PFSK-1 (cell line): ENCODE measurements at regions not wholly inside any gene's neighbourhood (a gene's known extent, or its start where the extent isn't known, plus 50 kb on each side); places are given as distances from the start of the nearest gene placed in this dataset.

Experiments used
- FOXP2 ChIP-seq: optimal IDR thresholded peaks from 2 replicates; pipeline ENCODE3; 2011; ENCODE audit warnings: borderline replicate concordance, control low read depth, inconsistent platforms; ENCODE audit not compliant: insufficient read depth; ENCODE audit errors: extremely low read length, extremely low read depth
- POLR2AphosphoS5 ChIP-seq: IDR thresholded peaks from 2 replicates; pipeline ENCODE4 v1.6.1; 2012; ENCODE audit warnings: low read depth, mild to moderate bottlenecking, control low read depth, low read length, moderate library complexity
- SIN3A ChIP-seq: IDR thresholded peaks from 2 replicates; pipeline ENCODE4 v1.6.1; 2012; ENCODE audit warnings: mild to moderate bottlenecking, low read length, moderate library complexity, borderline replicate concordance; ENCODE audit not compliant: insufficient read depth
- TAF1 ChIP-seq: IDR thresholded peaks from 2 replicates; pipeline ENCODE4 v1.6.1; 2012; ENCODE audit warnings: low read length, control low read depth, borderline replicate concordance; ENCODE audit not compliant: insufficient read depth
- TF ChIP-seq, protein P1 (sequence below), 2 experiments: IDR thresholded peaks; 2 replicates each; pipeline versions ENCODE4 v1.6.1 to v1.8.0; 2011 to 2012; ENCODE audit warnings: low read depth in 2 of 2, low read length in 2 of 2, control low read depth in 1 of 2, inconsistent platforms in 1 of 2, mild to moderate bottlenecking in 1 of 2, moderate library complexity in 1 of 2; ENCODE audit not compliant: insufficient read depth in 1 of 2

GRCh38 chr22:49689255-49689770, 138.4 kb downstream of the BRD1 start:
- no peak for TF ChIP-seq TAF1
- TF ChIP-seq POLR2AphosphoS5 = no peak
- no peak for TF ChIP-seq SIN3A
- TF ChIP-seq, protein P1, sequence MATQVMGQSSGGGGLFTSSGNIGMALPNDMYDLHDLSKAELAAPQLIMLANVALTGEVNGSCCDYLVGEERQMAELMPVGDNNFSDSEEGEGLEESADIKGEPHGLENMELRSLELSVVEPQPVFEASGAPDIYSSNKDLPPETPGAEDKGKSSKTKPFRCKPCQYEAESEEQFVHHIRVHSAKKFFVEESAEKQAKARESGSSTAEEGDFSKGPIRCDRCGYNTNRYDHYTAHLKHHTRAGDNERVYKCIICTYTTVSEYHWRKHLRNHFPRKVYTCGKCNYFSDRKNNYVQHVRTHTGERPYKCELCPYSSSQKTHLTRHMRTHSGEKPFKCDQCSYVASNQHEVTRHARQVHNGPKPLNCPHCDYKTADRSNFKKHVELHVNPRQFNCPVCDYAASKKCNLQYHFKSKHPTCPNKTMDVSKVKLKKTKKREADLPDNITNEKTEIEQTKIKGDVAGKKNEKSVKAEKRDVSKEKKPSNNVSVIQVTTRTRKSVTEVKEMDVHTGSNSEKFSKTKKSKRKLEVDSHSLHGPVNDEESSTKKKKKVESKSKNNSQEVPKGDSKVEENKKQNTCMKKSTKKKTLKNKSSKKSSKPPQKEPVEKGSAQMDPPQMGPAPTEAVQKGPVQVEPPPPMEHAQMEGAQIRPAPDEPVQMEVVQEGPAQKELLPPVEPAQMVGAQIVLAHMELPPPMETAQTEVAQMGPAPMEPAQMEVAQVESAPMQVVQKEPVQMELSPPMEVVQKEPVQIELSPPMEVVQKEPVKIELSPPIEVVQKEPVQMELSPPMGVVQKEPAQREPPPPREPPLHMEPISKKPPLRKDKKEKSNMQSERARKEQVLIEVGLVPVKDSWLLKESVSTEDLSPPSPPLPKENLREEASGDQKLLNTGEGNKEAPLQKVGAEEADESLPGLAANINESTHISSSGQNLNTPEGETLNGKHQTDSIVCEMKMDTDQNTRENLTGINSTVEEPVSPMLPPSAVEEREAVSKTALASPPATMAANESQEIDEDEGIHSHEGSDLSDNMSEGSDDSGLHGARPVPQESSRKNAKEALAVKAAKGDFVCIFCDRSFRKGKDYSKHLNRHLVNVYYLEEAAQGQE (IDR thresholded peaks at IDR 0.05; ENCODE audit: insufficient read depth in 1 of 2, low read depth in 2 of 2, low read length in 2 of 2) = no peak
- TF ChIP-seq FOXP2 = no peak

- TF ChIP-seq, protein P1 (IDR thresholded peaks at IDR 0.05; ENCODE audit: insufficient read depth in 1 of 2, low read depth in 2 of 2, low read length in 2 of 2) = no peak
- TF ChIP-seq FOXP2 = no peak
- no peak for TF ChIP-seq SIN3A
- no peak for TF ChIP-seq POLR2AphosphoS5
- no peak for TF ChIP-seq TAF1
Measured at GRCh38 chr22:49688516-49689254, 139.0 kb downstream of the BRD1 start.

- no peak for TF ChIP-seq FOXP2
- TF ChIP-seq POLR2AphosphoS5 = no peak
Measured at GRCh38 chr22:49687786-49688515, 139.7 kb downstream of the BRD1 start.

- TF ChIP-seq, protein P1 (IDR thresholded peaks at IDR 0.05; ENCODE audit: insufficient read depth in 1 of 2, low read depth in 2 of 2, low read length in 2 of 2) = no peak
- TF ChIP-seq SIN3A (no peak), FOXP2 (no peak), TAF1 (no peak)
Measured at GRCh38 chr22:49687333-49687732, 140.3 kb downstream of the BRD1 start.

DNA sequence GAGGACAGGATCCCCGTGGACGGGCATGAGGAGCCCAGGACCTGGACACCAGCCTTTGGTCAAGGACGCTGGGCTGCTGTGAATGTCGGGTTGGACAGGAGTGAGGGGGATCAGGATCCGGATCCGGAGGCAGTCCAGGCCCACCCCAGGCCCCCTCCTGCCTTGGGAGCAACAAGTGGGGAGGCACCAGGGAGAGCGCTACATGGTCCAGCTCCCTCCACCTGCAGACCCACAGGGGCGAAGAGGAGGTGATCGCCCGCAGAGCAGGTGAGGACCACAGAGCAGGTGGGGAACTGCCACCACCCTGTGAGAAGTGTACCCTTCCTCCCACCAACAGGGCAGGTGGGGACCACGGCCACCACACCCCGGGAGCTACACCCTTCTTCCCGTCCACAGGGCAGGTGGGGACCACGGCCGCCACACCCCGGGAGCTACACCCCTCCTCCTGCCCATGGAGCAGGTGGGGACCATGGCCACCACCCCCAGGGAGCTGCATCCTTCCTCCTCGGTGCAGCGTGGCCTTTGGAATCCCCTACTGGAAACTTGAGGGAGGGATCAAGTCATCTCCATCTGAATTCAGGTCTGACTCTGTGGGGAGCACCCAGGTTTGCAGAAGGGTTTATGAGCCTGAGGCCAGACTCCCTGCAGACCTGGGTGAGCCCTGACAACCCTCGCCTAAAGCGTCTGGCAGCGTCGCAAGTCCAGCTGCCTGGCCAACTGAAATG, 141.0 kb downstream of the BRD1 start:
- TF ChIP-seq, protein P1 (IDR thresholded peaks at IDR 0.05; ENCODE audit: insufficient read depth in 1 of 2, low read depth in 2 of 2, low read length in 2 of 2) = no peak
- TF ChIP-seq POLR2AphosphoS5 (no peak), SIN3A (no peak), FOXP2 (no peak), TAF1 (no peak)
